ENCODE measurements at regions not wholly inside any gene's neighbourhood (a gene's known extent, or its start where the extent isn't known, plus 50 kb on each side); places are given as distances from the start of the nearest gene placed in this dataset.

DNA sequence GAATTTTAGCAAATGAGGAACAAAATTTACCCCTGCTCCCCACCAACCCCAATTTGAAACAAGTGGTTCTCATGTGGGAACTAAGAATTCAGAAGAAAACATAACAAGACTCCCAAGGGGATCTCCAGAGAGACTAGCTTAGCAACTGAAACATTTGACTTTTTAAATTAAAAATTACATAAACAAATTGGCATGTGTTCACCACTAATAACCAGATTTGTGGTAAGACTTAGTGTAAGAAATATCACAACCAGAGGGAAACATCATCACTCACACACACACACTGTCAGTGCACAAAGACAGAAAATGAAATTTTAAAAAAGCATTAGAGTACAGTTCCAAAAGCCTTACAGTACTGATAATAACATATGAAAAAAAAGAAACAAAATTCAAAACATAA is 348.8 kb downstream of the CGGBP1 start:
- Histone ChIP-seq H3K36me3 (replicated peaks in 1 of 2; ENCODE audit: insufficient read depth in 1 of 2, low read depth in 2 of 2) (no peaks in the 10 kb centered on the region), H3K27me3 (no peaks in the 10 kb centered on the region), H3K4me1 (no peaks in the 10 kb centered on the region), H3K9me3 (no peaks in the 10 kb centered on the region), H3K4me3 (no peak overlapping the region), H3K27ac (no peak overlapping the region)
- TF ChIP-seq, protein P1, sequence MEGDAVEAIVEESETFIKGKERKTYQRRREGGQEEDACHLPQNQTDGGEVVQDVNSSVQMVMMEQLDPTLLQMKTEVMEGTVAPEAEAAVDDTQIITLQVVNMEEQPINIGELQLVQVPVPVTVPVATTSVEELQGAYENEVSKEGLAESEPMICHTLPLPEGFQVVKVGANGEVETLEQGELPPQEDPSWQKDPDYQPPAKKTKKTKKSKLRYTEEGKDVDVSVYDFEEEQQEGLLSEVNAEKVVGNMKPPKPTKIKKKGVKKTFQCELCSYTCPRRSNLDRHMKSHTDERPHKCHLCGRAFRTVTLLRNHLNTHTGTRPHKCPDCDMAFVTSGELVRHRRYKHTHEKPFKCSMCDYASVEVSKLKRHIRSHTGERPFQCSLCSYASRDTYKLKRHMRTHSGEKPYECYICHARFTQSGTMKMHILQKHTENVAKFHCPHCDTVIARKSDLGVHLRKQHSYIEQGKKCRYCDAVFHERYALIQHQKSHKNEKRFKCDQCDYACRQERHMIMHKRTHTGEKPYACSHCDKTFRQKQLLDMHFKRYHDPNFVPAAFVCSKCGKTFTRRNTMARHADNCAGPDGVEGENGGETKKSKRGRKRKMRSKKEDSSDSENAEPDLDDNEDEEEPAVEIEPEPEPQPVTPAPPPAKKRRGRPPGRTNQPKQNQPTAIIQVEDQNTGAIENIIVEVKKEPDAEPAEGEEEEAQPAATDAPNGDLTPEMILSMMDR (IDR thresholded peaks at IDR 0.05) = no peak
- TF ChIP-seq POLR2A (IDR thresholded peaks at IDR 0.05) = no peak
- DNase-seq = no peak
- intact Hi-C loops (cut with DNase I) = no loop called here
- ATAC-seq = no peak

GRCh38 chr3:87706176-87706575 is 352.6 kb downstream of the CGGBP1 start:
- no peak overlapping the region for H3K27ac ChIP-seq
- no peaks in the 10 kb centered on the region for H3K9me3 ChIP-seq
- no peaks in the 10 kb centered on the region for H3K36me3 ChIP-seq (replicated peaks in 1 of 2; ENCODE audit: insufficient read depth in 1 of 2, low read depth in 2 of 2)
- H3K4me1 ChIP-seq = no peaks in the 10 kb centered on the region
- WGBS, 2 donors = 51 to 57% methylated on average over 2 of the region's 2 CpGs
- H3K4me3 ChIP-seq = no peak overlapping the region
- no peak for TF ChIP-seq POLR2A (IDR thresholded peaks at IDR 0.05)
- TF ChIP-seq, protein P1 (IDR thresholded peaks at IDR 0.05) = no peak
- no peaks in the 10 kb centered on the region for H3K27me3 ChIP-seq
- intact Hi-C loops (cut with DNase I) = no loop called here
- DNase-seq = no peak
- ATAC-seq = no peak

DNA sequence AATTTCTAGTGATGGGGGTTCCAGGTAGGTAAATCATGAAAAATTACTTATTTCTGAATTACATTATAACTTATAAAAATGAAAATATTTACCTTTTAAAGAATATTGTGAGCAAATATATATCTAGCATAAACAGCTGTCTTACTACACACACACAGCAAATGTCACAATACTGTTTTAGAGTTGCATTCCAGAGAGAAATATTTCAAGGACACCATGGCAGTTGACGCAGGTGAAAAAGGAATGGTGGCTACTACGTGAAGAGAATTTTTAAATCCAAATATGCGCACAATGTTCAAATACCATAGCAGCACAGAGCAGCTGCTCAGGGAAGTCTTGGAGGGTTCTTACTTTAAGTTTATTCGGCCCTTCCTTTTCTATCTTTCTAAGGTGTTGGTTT is 356.2 kb downstream of the CGGBP1 start:
- no peak overlapping the region for H3K27ac ChIP-seq
- intact Hi-C loops (cut with DNase I) = no loop called here

DNA sequence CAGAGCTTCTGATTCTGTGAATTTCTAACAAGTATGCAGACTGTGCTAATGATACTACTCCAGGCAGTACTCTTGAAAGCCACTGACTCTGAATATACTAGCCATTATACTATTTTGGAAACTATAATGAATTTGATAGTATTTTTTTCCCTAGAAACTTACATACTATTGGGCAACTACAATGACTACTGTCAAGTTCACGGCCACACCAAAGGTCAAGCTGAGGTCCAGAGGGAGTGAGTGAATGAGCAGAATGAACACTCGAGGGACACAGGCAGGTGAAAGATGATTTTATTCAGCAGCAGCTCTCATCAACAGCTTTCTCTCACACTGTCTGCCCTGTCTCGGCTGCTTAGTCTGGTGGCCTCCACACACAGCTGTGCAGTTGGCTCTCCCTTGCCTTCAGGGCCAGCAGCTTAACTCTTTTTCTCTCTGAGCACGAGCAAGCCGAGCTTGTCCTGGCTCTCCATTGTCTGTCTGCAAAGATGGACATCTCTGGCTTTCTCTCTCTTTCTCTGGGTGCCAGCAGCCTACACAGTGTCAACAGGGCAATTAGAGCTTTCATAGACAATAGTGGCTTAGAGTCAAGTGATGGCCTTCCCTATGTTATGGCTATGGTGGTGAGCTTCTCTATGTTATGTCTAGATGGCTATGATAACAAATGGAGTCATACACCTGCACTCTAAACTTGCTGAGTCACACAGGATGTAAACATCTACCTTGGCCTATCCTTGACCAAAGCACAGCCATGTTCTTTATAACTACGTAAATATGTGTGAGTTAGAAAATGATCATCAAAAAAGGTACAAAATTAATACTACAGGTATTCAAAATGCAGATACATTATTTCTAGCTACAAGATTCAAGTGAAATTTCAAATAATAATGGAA is 362.4 kb downstream of the CGGBP1 start:
- intact Hi-C loops (cut with DNase I) = no loop called here
- DNase-seq = no peak
- no peak for ATAC-seq
- H3K36me3 ChIP-seq (replicated peaks in 1 of 2; ENCODE audit: insufficient read depth in 1 of 2, low read depth in 2 of 2) = no peaks in the 10 kb centered on the region
- 57 to 66% methylated on average over 6 of the region's 6 CpGs for whole genome bisulfite sequencing, 2 donors
- no peak overlapping the region for H3K27ac ChIP-seq
- TF ChIP-seq POLR2A (IDR thresholded peaks at IDR 0.05) = no peak
- TF ChIP-seq, protein P1 (IDR thresholded peaks at IDR 0.05) = no peak
- H3K27me3 ChIP-seq = no peaks in the 10 kb centered on the region
- no peak overlapping the region for H3K4me3 ChIP-seq
- H3K4me1 ChIP-seq = no peaks in the 10 kb centered on the region
- no peaks in the 10 kb centered on the region for H3K9me3 ChIP-seq

More for the DNA sequence above, 356.2 kb downstream of the CGGBP1 start:
- DNase-seq = no peak
- H3K4me3 ChIP-seq = no peak overlapping the region
- no peaks in the 10 kb centered on the region for H3K27me3 ChIP-seq
- TF ChIP-seq, protein P1 (IDR thresholded peaks at IDR 0.05) = no peak
- TF ChIP-seq POLR2A (IDR thresholded peaks at IDR 0.05) = no peak
- ATAC-seq = no peak
- H3K4me1 ChIP-seq = no peaks in the 10 kb centered on the region
- no peaks in the 10 kb centered on the region for H3K9me3 ChIP-seq
- H3K36me3 ChIP-seq (replicated peaks in 1 of 2; ENCODE audit: insufficient read depth in 1 of 2, low read depth in 2 of 2) = no peaks in the 10 kb centered on the region
- 53 to 57% methylated on average over 4 of the region's 4 CpGs for WGBS, 2 donors

DNA sequence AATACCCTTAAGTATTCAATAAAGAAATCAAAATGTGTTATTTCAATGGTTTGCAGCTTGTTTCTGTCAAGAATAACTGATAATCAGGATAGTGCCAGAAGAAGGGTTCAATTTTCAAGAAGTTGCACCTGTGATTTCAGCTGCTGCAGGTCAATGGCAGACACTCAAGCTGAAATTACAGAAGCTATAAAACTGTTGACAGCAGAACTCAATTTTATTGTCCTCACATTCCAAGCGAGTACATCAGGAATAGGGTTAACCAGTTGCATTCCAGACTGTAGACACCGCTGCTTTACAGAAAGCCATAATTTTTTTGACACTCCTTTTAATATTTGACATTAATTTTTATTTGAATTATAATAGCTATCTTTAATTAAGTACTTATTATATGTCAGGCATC is 364.1 kb downstream of the CGGBP1 start:
- H3K27ac ChIP-seq = no peak overlapping the region
- TF ChIP-seq, protein P1 (IDR thresholded peaks at IDR 0.05) = no peak
- TF ChIP-seq POLR2A (IDR thresholded peaks at IDR 0.05) = no peak
- H3K4me3 ChIP-seq = no peak overlapping the region
- ATAC-seq = no peak
- intact Hi-C loops (cut with DNase I) = no loop called here
- H3K4me1 ChIP-seq = no peaks in the 10 kb centered on the region
- DNase-seq = no peak
- no peaks in the 10 kb centered on the region for H3K27me3 ChIP-seq
- no peaks in the 10 kb centered on the region for H3K36me3 ChIP-seq (replicated peaks in 1 of 2; ENCODE audit: insufficient read depth in 1 of 2, low read depth in 2 of 2)
- H3K9me3 ChIP-seq = no peaks in the 10 kb centered on the region
- WGBS, 2 donors = 58 to 67% methylated on average over 2 of the region's 2 CpGs

All from body of pancreas (tissue), 4 donors.